GM18520 (cell line): ENCODE measurements at regions not wholly inside any gene's neighbourhood (a gene's known extent, or its start where the extent isn't known, plus 50 kb on each side); places are given as distances from the start of the nearest gene placed in this dataset.

Source experiments
- ATAC-seq: cut with Tn5 transposase; IDR thresholded peaks from one replicate; pipeline ENCODE4 v1.9.1; 2021; ENCODE audit not compliant: unreplicated experiment

DNA sequence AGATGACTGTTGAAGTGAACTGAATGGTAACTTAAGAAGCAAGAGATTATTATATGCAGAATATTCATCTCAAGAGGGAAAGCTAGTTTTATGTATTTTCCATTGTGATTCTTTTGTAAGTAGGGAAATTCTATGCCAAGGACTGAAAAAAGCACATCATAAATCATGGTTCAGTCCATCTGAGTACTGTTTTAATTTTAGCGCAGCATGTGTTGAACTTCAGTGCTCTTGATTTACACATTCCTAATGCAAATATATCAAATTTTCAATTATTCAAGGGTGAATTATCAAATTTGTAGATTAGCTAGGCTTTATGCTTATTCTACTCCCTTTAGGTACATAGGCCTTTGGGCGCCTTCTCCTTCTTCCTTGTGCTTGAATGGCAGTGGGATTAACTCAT lies 50.3 kb upstream of the TCF12 start:
- ATAC-seq = no peak

DNA sequence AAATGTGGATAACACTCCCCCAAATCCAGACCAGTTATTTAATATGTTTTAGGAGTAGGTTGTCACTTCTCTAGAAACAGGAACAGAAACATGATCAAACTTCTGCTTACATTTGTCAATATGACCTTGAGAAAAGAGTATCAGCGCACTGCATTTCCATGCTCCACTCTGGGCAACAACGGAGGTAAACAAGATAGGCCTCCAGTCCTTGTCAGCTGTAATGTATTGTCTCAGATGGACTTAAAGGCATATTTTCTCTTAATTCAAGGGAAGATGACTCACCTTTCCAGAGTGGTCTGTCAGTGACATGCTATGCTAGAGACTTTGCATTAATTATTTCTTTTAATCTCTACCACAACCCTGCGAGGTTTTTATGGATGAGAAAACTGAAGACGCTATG lies 51.6 kb upstream of the TCF12 start:
- no peak for ATAC-seq

DNA sequence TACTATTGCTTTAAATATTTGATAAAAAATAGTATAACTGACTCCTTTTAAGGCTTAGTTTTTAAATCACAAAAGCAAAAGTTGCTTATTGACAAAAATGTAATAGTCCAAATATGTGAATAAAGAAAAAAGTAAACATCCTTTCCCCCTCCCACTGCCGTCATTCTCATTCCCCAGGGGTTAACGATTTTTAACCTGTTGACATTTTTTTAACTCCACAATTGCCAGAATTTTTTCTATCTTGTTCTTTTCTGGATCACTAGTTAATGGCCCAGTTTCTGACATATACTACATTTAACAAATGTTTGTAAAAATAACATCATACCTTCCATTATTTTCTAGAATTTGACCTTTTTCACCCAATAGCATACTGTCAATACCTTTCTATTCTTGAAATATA lies 60.6 kb upstream of the TCF12 start:
- no peak for ATAC-seq

GRCh38 chr15:56856934-56857333 lies 61.5 kb upstream of the TCF12 start:
- ATAC-seq = no peak

GRCh38 chr15:56844892-56845291 lies 73.6 kb upstream of the TCF12 start:
- no peak for ATAC-seq

- no peak for ATAC-seq
These were observed 74.0 kb upstream of the TCF12 start for GRCh38 chr15:56844471-56844870.

- no peak for ATAC-seq
These were observed 78.8 kb upstream of the TCF12 start for GRCh38 chr15:56839641-56840040.

GRCh38 chr15:56839099-56839498 lies 79.3 kb upstream of the TCF12 start:
- no peak for ATAC-seq

- ATAC-seq = no peak
These were observed 80.4 kb upstream of the TCF12 start for GRCh38 chr15:56838085-56838484.

DNA sequence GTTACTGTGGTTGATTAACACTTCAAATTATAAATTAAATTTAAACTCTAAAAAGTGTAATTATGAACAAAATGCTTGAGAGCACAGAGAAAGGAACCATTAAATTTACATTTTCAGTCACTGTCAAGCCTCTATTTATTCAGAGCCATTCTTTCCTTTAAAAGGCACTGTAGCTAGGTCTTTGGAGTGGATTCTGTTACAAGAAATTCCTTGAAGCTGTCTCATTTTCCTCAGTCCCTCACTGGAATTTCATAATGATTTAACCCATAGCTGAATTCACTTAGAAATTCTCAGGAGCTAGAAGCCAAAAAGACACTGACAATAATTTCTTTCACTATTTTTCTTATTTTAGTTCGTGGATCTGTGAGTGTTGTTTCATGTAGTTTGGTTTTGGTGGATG lies 81.2 kb upstream of the TCF12 start:
- no peak for ATAC-seq

DNA sequence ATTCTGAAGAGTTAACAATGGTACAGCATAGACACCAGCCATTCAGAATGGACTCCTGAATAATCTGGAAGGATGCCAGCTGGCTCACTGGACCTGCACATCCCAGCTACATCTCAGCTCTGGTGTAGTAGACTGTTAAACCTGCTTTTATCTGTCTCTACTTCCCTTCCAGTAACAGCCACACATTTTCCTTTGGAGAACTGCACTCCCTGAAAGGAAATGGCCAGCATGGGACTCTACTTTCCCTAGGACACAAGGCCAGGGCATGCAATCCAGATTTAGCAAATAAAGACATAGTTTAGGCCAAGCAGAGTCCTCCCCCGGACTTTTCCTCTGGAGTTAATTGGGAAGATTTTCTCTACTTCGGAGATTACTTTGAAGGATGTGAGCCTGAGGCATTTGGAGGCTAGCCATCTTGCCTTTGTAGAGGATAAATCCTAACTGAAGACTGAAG lies 82.7 kb upstream of the TCF12 start:
- ATAC-seq = no peak

GRCh38 chr15:56832125-56832524 lies 86.3 kb upstream of the TCF12 start:
- ATAC-seq = no peak

- no peak for ATAC-seq
These were observed 86.9 kb upstream of the TCF12 start for GRCh38 chr15:56831467-56832005.

DNA sequence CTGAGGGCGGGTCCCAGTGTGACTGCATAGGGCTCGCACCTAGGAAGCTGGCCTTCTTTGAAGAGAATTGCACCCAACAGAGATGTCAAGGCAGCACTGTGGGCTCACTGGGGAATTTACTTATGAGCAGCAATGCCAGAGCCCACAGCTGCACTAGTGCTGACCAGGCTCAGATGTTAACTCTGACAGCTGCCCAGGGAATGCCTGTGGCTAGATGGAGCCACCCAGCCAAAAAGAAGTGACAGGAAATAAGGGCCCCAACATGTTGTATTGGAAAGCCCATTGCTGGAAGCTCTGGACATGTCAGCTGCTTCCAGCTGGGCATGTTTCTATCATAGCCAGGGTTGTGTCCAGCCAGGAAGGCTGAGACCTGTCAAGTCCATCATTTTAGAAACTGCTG lies 90.9 kb upstream of the ZNF280D start:
- ATAC-seq = no peak

GRCh38 chr15:56821721-56822425 lies 88.6 kb upstream of the ZNF280D start:
- ATAC-seq = peak; percentile 46

- no peak for ATAC-seq
These were observed 87.0 kb upstream of the ZNF280D start for GRCh38 chr15:56820333-56820732.

DNA sequence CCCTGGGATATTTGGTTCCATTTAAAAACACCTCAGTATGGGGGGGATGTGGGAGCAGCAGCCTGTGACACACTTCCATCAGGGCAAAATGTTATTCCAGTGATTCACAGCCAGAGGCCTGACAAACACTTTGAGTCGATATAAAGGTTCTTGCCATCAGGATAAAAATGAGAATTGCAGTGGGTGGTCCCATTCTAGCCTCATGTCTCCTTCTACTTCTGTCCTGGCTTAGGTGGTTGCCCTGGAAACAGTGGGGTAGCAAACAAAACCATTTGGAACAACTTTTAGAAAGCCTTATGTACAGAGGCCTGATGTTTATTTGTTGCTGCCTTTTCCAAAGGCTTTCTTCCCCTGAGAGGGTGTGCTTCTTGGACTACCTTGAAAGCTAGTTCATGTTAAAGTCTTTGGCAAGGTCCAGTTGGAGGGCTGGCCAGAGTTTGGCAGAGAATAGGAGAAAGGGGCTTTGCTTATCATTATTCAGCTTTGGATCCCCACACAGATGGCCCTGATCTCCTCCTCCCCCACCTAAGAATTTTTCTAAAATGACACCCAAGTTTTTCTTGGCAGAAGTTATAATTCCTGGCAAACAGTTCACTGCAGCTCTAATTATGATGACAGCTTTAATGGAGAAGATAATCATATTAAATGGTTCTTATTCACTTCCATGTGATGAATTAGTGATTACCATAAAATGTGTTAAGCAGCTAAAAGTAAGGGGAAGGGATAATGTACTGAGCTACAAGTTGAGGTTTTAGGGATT lies 84.2 kb upstream of the ZNF280D start:
- no peak for ATAC-seq

GRCh38 chr15:56816781-56817180 lies 83.5 kb upstream of the ZNF280D start:
- ATAC-seq = no peak

GRCh38 chr15:56815247-56815646 lies 81.9 kb upstream of the ZNF280D start:
- ATAC-seq = no peak

GRCh38 chr15:56814429-56814828 lies 81.1 kb upstream of the ZNF280D start:
- ATAC-seq = no peak

GRCh38 chr15:56813995-56814394 lies 80.7 kb upstream of the ZNF280D start:
- no peak for ATAC-seq

- ATAC-seq = no peak
These were observed 79.7 kb upstream of the ZNF280D start for GRCh38 chr15:56812961-56813360.
